Loucy (cell line): ENCODE measurements at regions not wholly inside any gene's neighbourhood (a gene's known extent, or its start where the extent isn't known, plus 50 kb on each side); places are given as distances from the start of the nearest gene placed in this dataset.

ENCODE experiments used
- CTCF ChIP-seq: fragments of 200-600 bp; sonication (generic); conservative IDR thresholded peaks from 2 replicates; pipeline ENCODE4 v1.5.1; 2014; ENCODE audit warnings: mild to moderate bottlenecking, antibody characterized with exemption, low read length
- EZH2phosphoT487 ChIP-seq: fragments of 200-600 bp; IDR thresholded peaks from 2 replicates; pipeline ENCODE4 v1.6.1; 2018; ENCODE audit warnings: antibody characterized with exemption, mild to moderate bottlenecking, moderate library complexity, borderline replicate concordance

- TF ChIP-seq CTCF, result no peak
- TF ChIP-seq EZH2phosphoT487, result no peak
Measured at GRCh38 chr4:126466848-126467247, 1152.1 kb downstream of the FAT4 start.
